Sigmoid colon (tissue), 4 donors: ENCODE measurements at regions not wholly inside any gene's neighbourhood (a gene's known extent, or its start where the extent isn't known, plus 50 kb on each side); places are given as distances from the start of the nearest gene placed in this dataset.

Experiments
- EP300 ChIP-seq, 4 donors: sonication (generic); formaldehyde crosslinking; IDR thresholded peaks; one replicate each; pipeline ENCODE4 v1.6.1; 2017; ENCODE audit warnings: antibody characterized with exemption in 4 of 4
- POLR2AphosphoS5 ChIP-seq, 4 donors: sonication (generic); formaldehyde crosslinking; IDR thresholded peaks; one replicate each; pipeline ENCODE4 v1.6.1; 2017; ENCODE audit warnings: antibody characterized with exemption in 4 of 4
- TF ChIP-seq, protein P1 (sequence below), 4 experiments: fragments of 450-650 bp in 3 of 4; fragments of 200-600 bp in 1 of 4; IDR thresholded peaks; one replicate each; pipeline ENCODE4 v1.5.1; 2016 to 2019; ENCODE audit warnings: antibody characterized with exemption in 4 of 4, mild to moderate bottlenecking in 3 of 4, moderate library complexity in 2 of 4

DNA sequence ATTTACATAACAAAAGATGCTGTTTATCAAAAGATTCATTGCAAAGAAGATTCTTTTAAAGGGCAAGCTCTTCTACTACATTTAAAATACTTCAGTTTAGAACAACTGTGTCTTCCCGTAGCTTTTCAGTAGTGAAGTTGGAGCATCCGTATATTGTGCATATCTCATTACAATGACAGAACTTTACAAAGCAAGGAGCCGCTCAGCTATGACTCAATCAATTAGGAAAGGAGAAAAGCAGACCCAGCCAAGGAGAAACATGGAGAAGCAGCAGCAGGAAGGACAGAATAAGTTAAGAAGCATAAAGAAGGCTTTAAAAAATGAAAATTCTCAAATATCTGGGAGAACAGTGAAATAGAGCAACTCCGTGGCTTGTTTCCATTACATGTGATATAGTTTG lies 132.6 kb upstream of the SMLR1 start:
- TF ChIP-seq, protein P1, sequence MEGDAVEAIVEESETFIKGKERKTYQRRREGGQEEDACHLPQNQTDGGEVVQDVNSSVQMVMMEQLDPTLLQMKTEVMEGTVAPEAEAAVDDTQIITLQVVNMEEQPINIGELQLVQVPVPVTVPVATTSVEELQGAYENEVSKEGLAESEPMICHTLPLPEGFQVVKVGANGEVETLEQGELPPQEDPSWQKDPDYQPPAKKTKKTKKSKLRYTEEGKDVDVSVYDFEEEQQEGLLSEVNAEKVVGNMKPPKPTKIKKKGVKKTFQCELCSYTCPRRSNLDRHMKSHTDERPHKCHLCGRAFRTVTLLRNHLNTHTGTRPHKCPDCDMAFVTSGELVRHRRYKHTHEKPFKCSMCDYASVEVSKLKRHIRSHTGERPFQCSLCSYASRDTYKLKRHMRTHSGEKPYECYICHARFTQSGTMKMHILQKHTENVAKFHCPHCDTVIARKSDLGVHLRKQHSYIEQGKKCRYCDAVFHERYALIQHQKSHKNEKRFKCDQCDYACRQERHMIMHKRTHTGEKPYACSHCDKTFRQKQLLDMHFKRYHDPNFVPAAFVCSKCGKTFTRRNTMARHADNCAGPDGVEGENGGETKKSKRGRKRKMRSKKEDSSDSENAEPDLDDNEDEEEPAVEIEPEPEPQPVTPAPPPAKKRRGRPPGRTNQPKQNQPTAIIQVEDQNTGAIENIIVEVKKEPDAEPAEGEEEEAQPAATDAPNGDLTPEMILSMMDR (IDR thresholded peaks at IDR 0.05), result no peak
- no peak for TF ChIP-seq POLR2AphosphoS5 (IDR thresholded peaks at IDR 0.05)
- no peak for TF ChIP-seq EP300 (IDR thresholded peaks at IDR 0.05)
